Esophagus (tissue), 2 donors: ENCODE measurements at regions not wholly inside any gene's neighbourhood (a gene's known extent, or its start where the extent isn't known, plus 50 kb on each side); places are given as distances from the start of the nearest gene placed in this dataset.
"Not testable (repeated sequence)": the region's sequence is repeated elsewhere in the genome, so short reads cannot be mapped to it uniquely, and the experiment has no call there.

Experiments used
- H3K27ac ChIP-seq, 2 donors: one replicate each; pipeline ENCODE4 v1.5.1; 2013; ENCODE audit warnings: low read depth in 2 of 2, mild to moderate bottlenecking in 2 of 2, inconsistent platforms in 1 of 2, low read length in 1 of 2, moderate library complexity in 1 of 2
- H3K27me3 ChIP-seq, 2 donors: one replicate each; pipeline ENCODE4 v1.6.1; 2013; ENCODE audit warnings: low read length in 2 of 2, control low read depth in 1 of 2, mild to moderate bottlenecking in 1 of 2; ENCODE audit not compliant: insufficient read depth in 2 of 2, control insufficient read depth in 1 of 2
- H3K36me3 ChIP-seq, 2 donors: one replicate each; pipeline ENCODE4 v1.6.1; 2013; ENCODE audit warnings: low read length in 1 of 2; ENCODE audit not compliant: control insufficient read depth in 2 of 2, insufficient read depth in 2 of 2
- H3K4me1 ChIP-seq, 2 donors: one replicate each; pipeline ENCODE4 v1.6.1; 2013; ENCODE audit warnings: low read length in 1 of 2; ENCODE audit not compliant: control insufficient read depth in 2 of 2, insufficient read depth in 2 of 2
- H3K4me3 ChIP-seq, 2 donors: one replicate each; pipeline ENCODE4 v1.5.1; 2013; ENCODE audit warnings: low read length in 2 of 2, mild to moderate bottlenecking in 2 of 2, low read depth in 1 of 2, moderate library complexity in 1 of 2
- H3K9me3 ChIP-seq, 2 donors: one replicate each; pipeline ENCODE4 v1.6.1; 2013; ENCODE audit warnings: mild to moderate bottlenecking in 2 of 2, low read depth in 1 of 2, low read length in 1 of 2, moderate library complexity in 1 of 2; ENCODE audit not compliant: control insufficient read depth in 2 of 2, insufficient read depth in 1 of 2
- WGBS, 2 donors: extraction: QIAGEN DNeasy Blood & Tissue Kit; methylation state at CpG; one replicate each; pipeline ENCODE4 v1.1.7; 2013; 5-methylcytosine and 5-hydroxymethylcytosine counted together
- donor health status: healthy with polysubstance abuse.
- donor health status: Bipolar disorder and iron deficiency.

GRCh38 chr4:144423930-144424329 is 222.0 kb upstream of the HHIP start:
- Histone ChIP-seq H3K4me3 (no peak overlapping the region), H3K4me1 (no peaks in the 10 kb centered on the region), H3K9me3 (no peaks in the 10 kb centered on the region), H3K27me3 (no peaks in the 10 kb centered on the region), H3K36me3 (no peaks in the 10 kb centered on the region), H3K27ac (no peak overlapping the region)

GRCh38 chr4:144426023-144426422 is 219.9 kb upstream of the HHIP start:
- H3K27me3 ChIP-seq, H3K9me3 ChIP-seq, H3K27ac ChIP-seq, H3K36me3 ChIP-seq, H3K4me3 ChIP-seq, H3K4me1 ChIP-seq: not testable (repeated sequence)
- WGBS, 2 donors = 91 to 93% methylated on average over 11 of the region's 11 CpGs

- H3K27me3 ChIP-seq = no peaks in the 10 kb centered on the region
- WGBS, 2 donors = 75% methylated on average over 3 of the region's 3 CpGs
- no peaks in the 10 kb centered on the region for H3K4me1 ChIP-seq
- H3K27ac ChIP-seq = no peak overlapping the region
- H3K4me3 ChIP-seq = no peak overlapping the region
- H3K9me3 ChIP-seq = peaks cover 3 to 5% of the 10 kb centered on the region in 2 donors
- H3K36me3 ChIP-seq = no peaks in the 10 kb centered on the region
Measured at GRCh38 chr4:144442713-144443112, 203.2 kb upstream of the HHIP start.

- WGBS, 2 donors = 69 to 79% methylated on average over 10 of the region's 10 CpGs
- no peak overlapping the region for H3K27ac ChIP-seq
Measured at GRCh38 chr4:144449611-144450010, 196.3 kb upstream of the HHIP start.

GRCh38 chr4:144450526-144450925 is 195.4 kb upstream of the HHIP start:
- H3K36me3 ChIP-seq = no peaks in the 10 kb centered on the region
- H3K4me1 ChIP-seq = no peaks in the 10 kb centered on the region
- H3K27me3 ChIP-seq = no peaks in the 10 kb centered on the region
- H3K4me3 ChIP-seq = no peak overlapping the region
- 75 to 87% methylated on average over 2 of the region's 2 CpGs for WGBS, 2 donors
- no peak overlapping the region for H3K27ac ChIP-seq
- H3K9me3 ChIP-seq = no peaks in the 10 kb centered on the region

More at GRCh38 chr4:144449611-144450010, 196.3 kb upstream of the HHIP start:
- Histone ChIP-seq H3K36me3 (no peaks in the 10 kb centered on the region), H3K27me3 (no peaks in the 10 kb centered on the region), H3K4me1 (no peaks in the 10 kb centered on the region), H3K9me3 (no peaks in the 10 kb centered on the region), H3K4me3 (no peak overlapping the region)

GRCh38 chr4:144451766-144452450 is 194.0 kb upstream of the HHIP start:
- Histone ChIP-seq H3K27ac (no peak overlapping the region), H3K27me3 (no peaks in the 10 kb centered on the region), H3K36me3 (no peaks in the 10 kb centered on the region), H3K4me1 (no peaks in the 10 kb centered on the region), H3K9me3 (no peaks in the 10 kb centered on the region), H3K4me3 (no peak overlapping the region)
- WGBS, 2 donors = 42 to 49% methylated on average over 3 of the region's 3 CpGs

GRCh38 chr4:144456196-144456595 is 189.8 kb upstream of the HHIP start:
- Histone ChIP-seq H3K36me3 (no peaks in the 10 kb centered on the region), H3K4me3 (no peak overlapping the region), H3K27me3 (no peaks in the 10 kb centered on the region), H3K4me1 (no peaks in the 10 kb centered on the region), H3K9me3 (no peaks in the 10 kb centered on the region), H3K27ac (no peak overlapping the region)
- WGBS, 2 donors = 77 to 79% methylated on average over 2 of the region's 2 CpGs

- H3K4me3 ChIP-seq = no peak overlapping the region
- H3K9me3 ChIP-seq = no peaks in the 10 kb centered on the region
- no peak overlapping the region for H3K27ac ChIP-seq
- no peaks in the 10 kb centered on the region for H3K4me1 ChIP-seq
- no peaks in the 10 kb centered on the region for H3K27me3 ChIP-seq
- no peaks in the 10 kb centered on the region for H3K36me3 ChIP-seq
- 68 to 70% methylated on average over 5 of the region's 5 CpGs for WGBS, 2 donors
Measured at GRCh38 chr4:144461906-144462305, 184.1 kb upstream of the HHIP start.

- no peaks in the 10 kb centered on the region for H3K9me3 ChIP-seq
- H3K4me3 ChIP-seq = no peak overlapping the region
- 95 to 96% methylated on average over 1 of the region's 1 CpG for WGBS, 2 donors
- no peaks in the 10 kb centered on the region for H3K36me3 ChIP-seq
- H3K27me3 ChIP-seq = no peaks in the 10 kb centered on the region
- H3K4me1 ChIP-seq = no peaks in the 10 kb centered on the region
- H3K27ac ChIP-seq = no peak overlapping the region
Measured at GRCh38 chr4:144463236-144463635, 182.7 kb upstream of the HHIP start.

- Histone ChIP-seq H3K9me3 (no peaks in the 10 kb centered on the region), H3K27me3 (no peaks in the 10 kb centered on the region), H3K36me3 (no peaks in the 10 kb centered on the region), H3K4me1 (no peaks in the 10 kb centered on the region), H3K4me3 (no peak overlapping the region), H3K27ac (no peak overlapping the region)
- 90 to 92% methylated on average over 7 of the region's 7 CpGs for WGBS, 2 donors
Measured at GRCh38 chr4:144463896-144464295, 182.1 kb upstream of the HHIP start.
